Caco-2 (cell line): ENCODE measurements at regions not wholly inside any gene's neighbourhood (a gene's known extent, or its start where the extent isn't known, plus 50 kb on each side); places are given as distances from the start of the nearest gene placed in this dataset.

Source experiments
- BruUV-seq: library from RNA; stranded (reverse); fragments of 400-500 nt; replicated peaks from 2 replicates; lab custom pipeline; 2021; lab: Mats Ljungman, UMichigan
- CTCF ChIA-PET: fragments of 300-600 bp; sonication (Branson Sonifier 250); formaldehyde crosslinking; loops from one replicate; lab custom pipeline; 2022; ENCODE audit warnings: antibody characterized with exemption; lab: Charles Lee
- POLR2A ChIA-PET: fragments of 300-600 bp; sonication (Branson Sonifier 250); formaldehyde crosslinking; loops from one replicate; lab custom pipeline; 2022; ENCODE audit warnings: antibody characterized with exemption; lab: Charles Lee
- DNase-seq, 2 experiments: peaks; one replicate each; pipeline versions ENCODE4 v3.0.0 to v3.0.0-alpha.2; 2020 to 2022
- H3K27me3 ChIP-seq: replicated peaks from 2 replicates; pipeline ENCODE4 v1.6.0; 2011; ENCODE audit warnings: low read length; ENCODE audit not compliant: control insufficient read depth, insufficient read depth
- H3K36me3 ChIP-seq: 2 replicates; pipeline ENCODE4 v1.5.1; 2011; ENCODE audit warnings: low read length; ENCODE audit not compliant: control insufficient read depth, insufficient read depth
- H3K4me1 ChIP-seq: fragments of 250-450 bp; sonication (Bioruptor Pico); 2 replicates; pipeline ENCODE4 v1.5.1; 2020; ENCODE audit warnings: mild to moderate bottlenecking
- H3K4me3 ChIP-seq: 2 replicates; pipeline ENCODE4 v1.5.1; 2011; ENCODE audit warnings: low read depth, mild to moderate bottlenecking, control low read depth, low read length
- H3K9me3 ChIP-seq: fragments of 250-450 bp; sonication (Bioruptor Pico); 2 replicates; pipeline ENCODE4 v1.5.1; 2020; ENCODE audit warnings: mild to moderate bottlenecking, moderate library complexity
- H3K27ac Mint-ChIP-seq: one replicate; pipeline ENCODE4 v1.8.0; 2022; ENCODE audit warnings: mixed read lengths; ENCODE audit not compliant: unreplicated experiment
- H3K27me3 Mint-ChIP-seq: one replicate; pipeline ENCODE4 v1.8.0; 2022; ENCODE audit warnings: mixed read lengths; ENCODE audit not compliant: insufficient read depth, unreplicated experiment
- H3K36me3 Mint-ChIP-seq: one replicate; pipeline ENCODE4 v1.8.0; 2022; ENCODE audit warnings: mild to moderate bottlenecking, mixed read lengths; ENCODE audit not compliant: insufficient read depth, unreplicated experiment
- H3K4me1 Mint-ChIP-seq: one replicate; pipeline ENCODE4 v1.8.0; 2022; ENCODE audit warnings: low read depth, mixed read lengths; ENCODE audit not compliant: unreplicated experiment
- H3K4me3 Mint-ChIP-seq: one replicate; pipeline ENCODE4 v1.8.0; 2022; ENCODE audit warnings: mild to moderate bottlenecking, moderate library complexity, mixed read lengths; ENCODE audit not compliant: unreplicated experiment
- H3K9me3 Mint-ChIP-seq: one replicate; pipeline ENCODE4 v1.8.0; 2022; ENCODE audit warnings: mixed read lengths; ENCODE audit not compliant: unreplicated experiment
- CTCF ChIP-seq, 2 experiments: fragments of 200-600 bp in 1 of 2; IDR thresholded peaks; 1 replicate in 1 of 2; 2 replicates in 1 of 2; pipeline versions ENCODE4 v1.5.1 to v1.8.0; 2011 to 2022; ENCODE audit warnings: antibody characterized with exemption in 1 of 2, control low read depth in 1 of 2, inconsistent platforms in 1 of 2, low read depth in 1 of 2, low read length in 1 of 2, mild to moderate bottlenecking in 1 of 2, moderate library complexity in 1 of 2; ENCODE audit not compliant: insufficient read depth in 1 of 2, severe bottlenecking in 1 of 2, unreplicated experiment in 1 of 2
- intact Hi-C: fragments of 100-400 bp; cut with micrococcal nuclease; formaldehyde crosslinking; loops from one replicate; pipeline ENCODE4 v1.10.0; 2022; ENCODE audit not compliant: unreplicated experiment

DNA sequence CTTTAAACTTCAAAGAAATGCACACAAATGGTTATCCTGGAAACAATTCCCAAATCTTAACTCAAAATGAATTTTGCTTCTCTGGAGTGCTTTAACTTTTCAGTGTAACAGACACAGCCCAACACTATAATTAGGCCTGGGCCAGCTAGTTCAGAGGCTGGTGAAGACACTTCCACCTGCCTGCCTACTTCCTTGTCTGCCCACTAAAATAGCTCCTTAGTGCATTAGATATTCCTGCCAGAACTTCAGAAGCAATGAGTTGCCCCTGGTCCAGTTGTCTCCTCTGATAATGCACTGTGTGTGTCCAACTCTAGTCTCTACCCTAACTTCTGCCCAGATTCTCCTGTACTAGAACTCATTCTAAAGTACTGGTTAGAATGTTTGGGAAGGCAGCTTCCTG lies 150.9 kb upstream of the PRSS58 start:
- BruUV-seq = no TSS peak
- ChIA-PET POLR2A (no interaction called here), CTCF (no interaction called here)
- no peaks in the 10 kb centered on the region for H3K27me3 ChIP-seq
- no peak for DNase-seq
- Mint-ChIP-seq H3K9me3 (no peaks in the 10 kb centered on the region), H3K27me3 (no peaks in the 10 kb centered on the region), H3K4me3 (no peak overlapping the region), H3K27ac (no peak overlapping the region), H3K4me1 (no peaks in the 10 kb centered on the region), H3K36me3 (no peaks in the 10 kb centered on the region)
- H3K4me3 ChIP-seq = no peak overlapping the region
- H3K4me1 ChIP-seq = no peaks in the 10 kb centered on the region
- intact Hi-C loops = no loop called here
- TF ChIP-seq CTCF (IDR thresholded peaks at IDR 0.05; ENCODE audit: insufficient read depth in 1 of 2, low read depth in 1 of 2, low read length in 1 of 2, severe bottlenecking in 1 of 2, unreplicated experiment in 1 of 2) = no peak
- H3K9me3 ChIP-seq = no peaks in the 10 kb centered on the region
- H3K36me3 ChIP-seq = no peaks in the 10 kb centered on the region

DNA sequence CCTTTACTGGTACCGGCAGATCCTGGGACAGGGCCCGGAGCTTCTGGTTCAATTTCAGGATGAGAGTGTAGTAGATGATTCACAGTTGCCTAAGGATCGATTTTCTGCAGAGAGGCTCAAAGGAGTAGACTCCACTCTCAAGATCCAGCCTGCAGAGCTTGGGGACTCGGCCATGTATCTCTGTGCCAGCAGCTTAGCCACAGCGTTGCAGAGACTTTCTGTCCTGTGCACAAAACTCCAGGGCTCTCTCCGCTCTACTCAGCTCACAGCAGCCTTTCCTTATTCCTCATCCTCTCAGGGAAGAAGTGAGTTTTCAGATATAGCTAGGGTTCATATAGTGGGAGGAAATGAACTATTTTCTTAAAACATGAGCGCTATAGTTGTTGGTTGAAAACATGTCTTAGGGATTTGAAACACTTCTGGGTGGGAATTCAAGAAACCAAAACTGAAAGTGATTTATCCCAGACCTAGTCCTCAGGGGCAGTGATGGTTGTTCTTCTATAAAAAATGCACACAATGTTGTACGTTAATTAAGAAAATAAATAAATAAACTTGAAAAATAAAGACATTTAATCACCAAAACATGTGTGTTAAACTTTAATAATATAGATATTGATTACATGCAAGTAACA lies 150.2 kb upstream of the PRSS58 start:
- TF ChIP-seq CTCF (IDR thresholded peaks at IDR 0.05; ENCODE audit: insufficient read depth in 1 of 2, low read depth in 1 of 2, low read length in 1 of 2, severe bottlenecking in 1 of 2, unreplicated experiment in 1 of 2) = no peak
- Histone ChIP-seq H3K9me3 (no peaks in the 10 kb centered on the region), H3K4me3 (no peak overlapping the region), H3K36me3 (no peaks in the 10 kb centered on the region), H3K4me1 (no peaks in the 10 kb centered on the region), H3K27me3 (no peaks in the 10 kb centered on the region)
- Mint-ChIP-seq H3K9me3 (no peaks in the 10 kb centered on the region), H3K27me3 (peaks cover 4% of the 10 kb centered on the region), H3K4me1 (no peaks in the 10 kb centered on the region), H3K27ac (no peak overlapping the region), H3K4me3 (no peak overlapping the region), H3K36me3 (no peaks in the 10 kb centered on the region)
- POLR2A ChIA-PET = interaction anchor here (0.7 kb wide), 1 partner anchor 17 kb away, joined by 3 read pairs; no protein-coding TSS in a partner anchor
- CTCF ChIA-PET = no interaction called here
- no peak for DNase-seq
- BruUV-seq = no TSS peak
- intact Hi-C loops = no loop called here

- no peaks in the 10 kb centered on the region for H3K4me1 ChIP-seq
- H3K4me3 Mint-ChIP-seq = no peak overlapping the region
- no peaks in the 10 kb centered on the region for H3K36me3 Mint-ChIP-seq
- no peaks in the 10 kb centered on the region for H3K9me3 ChIP-seq
- intact Hi-C loops = no loop called here
- POLR2A ChIA-PET = no interaction called here
- no peak overlapping the region for H3K4me3 ChIP-seq
- no peak for DNase-seq
- no peaks in the 10 kb centered on the region for H3K27me3 ChIP-seq
- no peaks in the 10 kb centered on the region for H3K4me1 Mint-ChIP-seq
- no peaks in the 10 kb centered on the region for H3K9me3 Mint-ChIP-seq
- TF ChIP-seq CTCF (IDR thresholded peaks at IDR 0.05; ENCODE audit: insufficient read depth in 1 of 2, low read depth in 1 of 2, low read length in 1 of 2, severe bottlenecking in 1 of 2, unreplicated experiment in 1 of 2) = no peak
- H3K27ac Mint-ChIP-seq = no peak overlapping the region
- BruUV-seq = no TSS peak
- CTCF ChIA-PET = no interaction called here
- H3K27me3 Mint-ChIP-seq = peaks cover 16% of the 10 kb centered on the region
- no peaks in the 10 kb centered on the region for H3K36me3 ChIP-seq
These were observed 147.4 kb upstream of the PRSS58 start for GRCh38 chr7:142405122-142405765.
